HepG2 (cell line): ENCODE measurements at regions not wholly inside any gene's neighbourhood (a gene's known extent, or its start where the extent isn't known, plus 50 kb on each side); places are given as distances from the start of the nearest gene placed in this dataset.

ENCODE experiments used
- ATAC-seq: fragments of 200-7000 bp; cut with Tn5 transposase; 3 replicates; pipeline ENCODE4 v1.9.1; 2020; ENCODE audit warnings: mild to moderate bottlenecking, moderate library complexity
- BruUV-seq: library from RNA; stranded (reverse); fragments of 400-500 nt; replicated peaks from 2 replicates; lab custom pipeline; 2021; lab: Mats Ljungman, UMichigan
- CTCF ChIA-PET: fragments of 300-600 bp; formaldehyde crosslinking; extraction: SDS; loops from one replicate; lab custom pipeline; 2021; ENCODE audit warnings: low total read pairs, inconsistent platforms, low intra/inter-chr PET ratio; lab: Yijun Ruan, JAX
- POLR2A ChIA-PET: fragments of 350-600 bp; sonication (Branson Sonifier 250); formaldehyde crosslinking; loops from one replicate; lab custom pipeline; 2020; ENCODE audit warnings: antibody characterized with exemption, inconsistent platforms; lab: Yijun Ruan, JAX
- DNase-seq: peaks from one replicate; pipeline ENCODE4 v3.0.0-alpha.2; 2015; ENCODE audit warnings: low spot score
- FAIRE-seq: peaks from 3 replicates; lab custom pipeline; 2011; peaks lifted over from hg19 to GRCh38; lab: Jason Lieb, UNC
- H2AFZ ChIP-seq: one replicate; pipeline ENCODE4 v1.6.1; 2011; ENCODE audit warnings: low read length, inconsistent platforms
- H3K27ac ChIP-seq: fragments of 300-600 bp; 3 replicates; pipeline ENCODE4 v1.8.0; 2011; ENCODE audit warnings: mixed run types, mild to moderate bottlenecking, mixed read lengths, low read length, inconsistent platforms; ENCODE audit not compliant: insufficient read depth; ENCODE audit errors: extremely low read length
- H3K27me3 ChIP-seq, 2 experiments: fragments of 200-600 bp in 1 of 2; 2 replicates in 1 of 2; 3 replicates in 1 of 2; pipeline versions ENCODE4 v1.6.0 to v1.8.0; 2011; ENCODE audit warnings: low read length in 2 of 2, mild to moderate bottlenecking in 2 of 2, moderate library complexity in 2 of 2, inconsistent platforms in 1 of 2; ENCODE audit not compliant: insufficient read depth in 2 of 2, control insufficient read depth in 1 of 2
- H3K36me3 ChIP-seq, 2 experiments: fragments of 200-600 bp in 1 of 2; replicated peaks in 1 of 2; 2 replicates in 1 of 2; 3 replicates in 1 of 2; pipeline versions ENCODE4 v1.5.1 to v1.8.0; 2011; ENCODE audit warnings: low read length in 2 of 2, inconsistent platforms in 1 of 2; ENCODE audit not compliant: insufficient read depth in 2 of 2, control insufficient read depth in 1 of 2
- H3K4me1 ChIP-seq: 2 replicates; pipeline ENCODE4 v1.5.1; 2012; ENCODE audit warnings: low read length, inconsistent platforms; ENCODE audit not compliant: insufficient read depth
- H3K4me2 ChIP-seq: 2 replicates; pipeline ENCODE4 v1.6.0; 2011; ENCODE audit warnings: low read depth, low read length, inconsistent platforms
- H3K4me3 ChIP-seq, 3 experiments: fragments of 200-600 bp in 1 of 3; sonication (generic), shearing (Covaris generic) in 1 of 3; replicated peaks in 1 of 3; 2 replicates each; pipeline ENCODE4 v1.5.1; 2011 to 2016; ENCODE audit warnings: low read length in 3 of 3, inconsistent platforms in 2 of 3, low read depth in 2 of 3, mild to moderate bottlenecking in 2 of 3, control low read depth in 1 of 3, mixed read lengths in 1 of 3; ENCODE audit not compliant: insufficient read depth in 1 of 3
- H3K79me2 ChIP-seq: one replicate; pipeline ENCODE4 v1.6.1; 2011; ENCODE audit warnings: low read length, inconsistent platforms; ENCODE audit not compliant: insufficient read depth
- H3K9ac ChIP-seq: 2 replicates; pipeline ENCODE4 v1.6.0; 2011; ENCODE audit warnings: mild to moderate bottlenecking, low read depth, low read length, inconsistent platforms; ENCODE audit not compliant: insufficient read depth
- H3K9me3 ChIP-seq: 2 replicates; pipeline ENCODE4 v1.5.1; 2012; ENCODE audit warnings: mild to moderate bottlenecking, low read length
- H4K20me1 ChIP-seq: 2 replicates; pipeline ENCODE4 v1.6.0; 2011; ENCODE audit warnings: inconsistent platforms, mild to moderate bottlenecking, low read length, moderate library complexity; ENCODE audit not compliant: insufficient read depth
- CEBPG ChIP-seq: IDR thresholded peaks from 2 replicates; pipeline ENCODE4 v1.6.1; 2016
- HNRNPUL1 ChIP-seq: fragments of 200-400 bp; formaldehyde crosslinking; IDR thresholded peaks from 2 replicates; pipeline ENCODE4 v1.6.1; 2017; ENCODE audit warnings: low read depth, mild to moderate bottlenecking, low read length, moderate library complexity
- JUNB ChIP-seq: sonication (generic); formaldehyde crosslinking; IDR thresholded peaks from 2 replicates; pipeline ENCODE4 v1.8.0; 2022; ENCODE audit warnings: missing genetic modification reagents, mild to moderate bottlenecking, borderline replicate concordance
- MLX ChIP-seq: IDR thresholded peaks from 2 replicates; pipeline ENCODE4 v1.6.1; 2016
- NR3C1 ChIP-seq: sonication (generic); formaldehyde crosslinking; IDR thresholded peaks from 2 replicates; pipeline ENCODE4 v1.4.0; 2020; ENCODE audit warnings: missing genetic modification reagents
- POLR2A ChIP-seq, 2 experiments: IDR thresholded peaks; 2 replicates each; pipeline ENCODE4 v1.6.1; 2011; ENCODE audit warnings: low read depth in 2 of 2, low read length in 2 of 2, mild to moderate bottlenecking in 1 of 2, moderate library complexity in 1 of 2; ENCODE audit not compliant: insufficient read depth in 1 of 2
- SALL2 ChIP-seq: sonication (generic); formaldehyde crosslinking; IDR thresholded peaks from 2 replicates; pipeline ENCODE4 v1.8.1; 2023; ENCODE audit warnings: mild to moderate bottlenecking, missing genetic modification reagents, inconsistent platforms
- SRY ChIP-seq: sonication (generic); formaldehyde crosslinking; IDR thresholded peaks from 2 replicates; pipeline ENCODE4 v1.8.0; 2022; ENCODE audit warnings: mild to moderate bottlenecking, missing genetic modification reagents
- ZBTB37 ChIP-seq: sonication (generic); formaldehyde crosslinking; IDR thresholded peaks from 2 replicates; pipeline ENCODE4 v1.4.0; 2020; ENCODE audit warnings: mild to moderate bottlenecking, missing genetic modification reagents
- ZFP36 ChIP-seq: fragments of 150-350 bp; IDR thresholded peaks from 2 replicates; pipeline ENCODE4 v1.6.1; 2018; ENCODE audit warnings: borderline replicate concordance, low read length, low read depth; ENCODE audit not compliant: partially characterized antibody
- ZNF136 ChIP-seq: sonication (generic); formaldehyde crosslinking; IDR thresholded peaks from 2 replicates; pipeline ENCODE4 v1.8.1; 2022; ENCODE audit warnings: low read depth, mild to moderate bottlenecking, moderate library complexity, missing genetic modification reagents
- ZNF142 ChIP-seq: sonication (generic); formaldehyde crosslinking; IDR thresholded peaks from 2 replicates; pipeline ENCODE4 v1.4.0; 2020; ENCODE audit warnings: missing genetic modification reagents
- ZNF292 ChIP-seq: sonication (generic); formaldehyde crosslinking; IDR thresholded peaks from 2 replicates; pipeline ENCODE4 v1.8.1; 2022; ENCODE audit warnings: mild to moderate bottlenecking, low read depth, missing genetic modification reagents, borderline replicate concordance
- ZNF451 ChIP-seq: sonication (generic); formaldehyde crosslinking; IDR thresholded peaks from 2 replicates; pipeline ENCODE4 v1.5.0; 2020; ENCODE audit warnings: mild to moderate bottlenecking, missing genetic modification reagents
- ZNF607 ChIP-seq: sonication (generic); formaldehyde crosslinking; IDR thresholded peaks from 2 replicates; pipeline ENCODE4 v1.5.1; 2020; ENCODE audit warnings: missing genetic modification reagents, mild to moderate bottlenecking, borderline replicate concordance
- WGBS: methylation state at CpG from one replicate; pipeline ENCODE4 v1.1.6; 2017; ENCODE audit warnings: low lambda C conversion rate; 5-methylcytosine and 5-hydroxymethylcytosine counted together
- in situ Hi-C: cut with HindIII; loops from 2 replicates; pipeline ENCODE4 v1.10.0; 2017; ENCODE audit warnings: low pct_unique_long_range_greater_than_20kb; ENCODE audit not compliant: extremely low pct_ligation_motif_present
- intact Hi-C: fragments of 100-400 bp; cut with micrococcal nuclease; formaldehyde crosslinking; loops from one replicate; pipeline ENCODE4 v1.10.0; 2022; ENCODE audit not compliant: unreplicated experiment

GRCh38 chr3:182201456-182202168, 489.9 kb downstream of the SOX2 start:
- no peaks in the 10 kb centered on the region for H3K9me3 ChIP-seq
- no TSS peak for BruUV-seq
- H3K36me3 ChIP-seq = no peaks in the 10 kb centered on the region
- no peaks in the 10 kb centered on the region for H3K4me1 ChIP-seq
- intact Hi-C loops = no loop called here
- DNase-seq (no peak), ATAC-seq (no peak), FAIRE-seq (no peak)
- no peak overlapping the region for H2AFZ ChIP-seq
- in situ Hi-C loops = no loop called here
- no peaks in the 10 kb centered on the region; a peak in 1 of 5 replicates for H3K27me3 ChIP-seq
- no peaks in the 10 kb centered on the region for H3K79me2 ChIP-seq
- no peak overlapping the region for H3K9ac ChIP-seq
- ChIA-PET CTCF (no interaction called here), POLR2A (no interaction called here)
- H3K27ac ChIP-seq = no peak overlapping the region
- no peak overlapping the region for H3K4me2 ChIP-seq
- WGBS = 68% methylated on average over 11 of the region's 11 CpGs
- H3K4me3 ChIP-seq = no peak overlapping the region
- no peaks in the 10 kb centered on the region for H4K20me1 ChIP-seq
- no peak for TF ChIP-seq ZNF136 (CRISPR knock-in tag)
- no peak for TF ChIP-seq SALL2 (CRISPR knock-in tag)
- no peak for TF ChIP-seq CEBPG (CRISPR knock-in tag)
- TF ChIP-seq ZNF607 (CRISPR knock-in tag) = no peak
- TF ChIP-seq ZNF451 = no peak
- no peak for TF ChIP-seq POLR2A (IDR thresholded peaks at IDR 0.05; ENCODE audit: insufficient read depth in 1 of 2, low read depth in 2 of 2, low read length in 2 of 2)
- TF ChIP-seq JUNB (CRISPR knock-in tag) = no peak
- no peak for TF ChIP-seq ZBTB37 (CRISPR knock-in tag)
- TF ChIP-seq ZNF292 (CRISPR knock-in tag) = no peak
- TF ChIP-seq MLX = no peak
- TF ChIP-seq HNRNPUL1 = no peak
- no peak for TF ChIP-seq ZFP36
- no peak for TF ChIP-seq SRY (CRISPR knock-in tag)
- TF ChIP-seq ZNF142 (CRISPR knock-in tag) = no peak
- no peak for TF ChIP-seq NR3C1 (CRISPR knock-in tag)
